HEK293T (cell line): ENCODE measurements at regions not wholly inside any gene's neighbourhood (a gene's known extent, or its start where the extent isn't known, plus 50 kb on each side); places are given as distances from the start of the nearest gene placed in this dataset.

ENCODE experiments used
- FOXA1 ChIP-seq: fragments of 450-650 bp; IDR thresholded peaks from 2 replicates; pipeline ENCODE4 v1.6.1; 2016; ENCODE audit warnings: mild to moderate bottlenecking
- FOXM1 ChIP-seq: fragments of 450-650 bp; IDR thresholded peaks from 2 replicates; pipeline ENCODE4 v1.6.1; 2017; ENCODE audit warnings: mild to moderate bottlenecking, borderline replicate concordance

GRCh38 chr15:47650564-47650963, 66.7 kb upstream of the SEMA6D start:
- no peak for TF ChIP-seq FOXM1
- TF ChIP-seq FOXA1: no peak
